ENCODE measurements at regions not wholly inside any gene's neighbourhood (a gene's known extent, or its start where the extent isn't known, plus 50 kb on each side); places are given as distances from the start of the nearest gene placed in this dataset.
"Not testable (repeated sequence)": the region's sequence is repeated elsewhere in the genome, so short reads cannot be mapped to it uniquely, and the experiment has no call there.

DNA sequence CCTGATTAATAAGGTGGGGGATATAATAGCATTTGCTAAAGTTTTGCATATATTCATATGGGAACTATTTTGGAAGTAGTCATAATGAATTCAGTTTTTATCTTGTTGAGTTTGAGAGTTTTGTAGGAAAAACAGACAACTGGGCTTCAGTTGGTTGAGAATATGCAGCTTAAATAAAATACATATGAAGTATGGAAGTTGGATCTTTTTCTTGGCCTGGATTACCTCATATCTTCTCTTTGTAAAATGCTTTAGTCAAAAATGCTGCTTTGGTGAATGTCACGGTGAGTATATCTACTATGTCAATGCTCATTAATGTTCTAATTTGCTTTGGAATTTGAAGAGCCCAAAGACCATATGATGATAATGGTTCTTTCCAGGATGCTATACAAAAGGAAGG is 552.2 kb upstream of the LMO3 start:
- Histone ChIP-seq H3K9me3 (ENCODE audit: control insufficient read depth, low read length) (no peaks in the 10 kb centered on the region), H3K4me1 (ENCODE audit: control insufficient read depth, insufficient read depth, low read length) (no peaks in the 10 kb centered on the region), H3K27me3 (ENCODE audit: control insufficient read depth, insufficient read depth) (no peaks in the 10 kb centered on the region), H3K4me3 (ENCODE audit: low read length) (no peak overlapping the region), H3K27ac (ENCODE audit: low read length) (no peak overlapping the region)
- 55% methylated on average over 1 of the region's 1 CpG for WGBS
- intact Hi-C loops (cut with DNase I), result no loop called here
- no peak for DNase-seq
- ATAC-seq, result no peak

DNA sequence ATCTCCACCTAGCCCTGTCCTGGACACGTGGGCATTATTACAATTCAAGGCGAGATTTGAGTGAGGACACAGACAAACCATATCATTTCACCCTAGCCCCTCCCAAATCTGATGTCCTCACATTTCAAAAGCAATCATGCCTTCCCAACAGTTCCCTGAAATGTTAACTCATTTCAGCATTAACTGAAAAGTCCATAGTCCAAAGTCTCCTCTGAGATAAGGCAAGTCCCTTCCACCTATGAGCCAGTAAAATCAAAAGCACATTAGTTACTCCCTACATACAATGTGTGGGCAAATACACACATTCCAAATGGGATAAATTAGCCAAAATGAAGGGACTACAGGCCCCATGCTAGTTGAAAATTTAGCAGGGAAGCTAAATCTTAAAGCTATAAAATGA is 546.0 kb upstream of the LMO3 start:
- Histone ChIP-seq H3K27me3 (ENCODE audit: control insufficient read depth, insufficient read depth) (no peaks in the 10 kb centered on the region), H3K4me3 (ENCODE audit: low read length) (no peak overlapping the region), H3K9me3 (ENCODE audit: control insufficient read depth, low read length) (no peaks in the 10 kb centered on the region), H3K27ac (ENCODE audit: low read length) (no peak overlapping the region), H3K4me1 (ENCODE audit: control insufficient read depth, insufficient read depth, low read length) (no peaks in the 10 kb centered on the region)
- intact Hi-C loops (cut with DNase I), result no loop called here
- ATAC-seq, result no peak
- no peak for DNase-seq
- WGBS, result 81% methylated on average over 2 of the region's 2 CpGs

DNA sequence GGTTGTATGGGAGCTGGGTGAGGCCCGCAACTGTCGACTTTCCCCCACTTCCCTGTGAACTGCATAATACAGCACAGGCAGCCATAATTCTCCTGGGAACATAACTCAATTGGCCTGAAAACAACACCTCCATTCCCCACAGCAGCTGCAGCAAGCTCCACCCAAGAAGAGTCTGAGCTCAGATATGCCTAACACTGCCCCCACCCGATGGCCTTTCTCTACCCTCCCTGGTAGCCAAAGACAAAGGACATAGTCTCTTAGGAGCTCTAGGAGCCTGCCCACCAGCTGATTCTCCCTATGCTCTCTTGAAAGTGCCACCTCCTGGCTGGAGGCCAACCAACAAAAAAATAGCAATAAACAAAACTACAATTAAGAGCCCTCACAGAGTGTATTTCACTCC is 542.7 kb upstream of the LMO3 start:
- ATAC-seq (no peak), DNase-seq (no peak)
- Histone ChIP-seq H3K27ac (ENCODE audit: low read length) (no peak overlapping the region), H3K4me3 (ENCODE audit: low read length) (no peak overlapping the region), H3K27me3 (ENCODE audit: control insufficient read depth, insufficient read depth) (no peaks in the 10 kb centered on the region), H3K9me3 (ENCODE audit: control insufficient read depth, low read length) (no peaks in the 10 kb centered on the region), H3K4me1 (ENCODE audit: control insufficient read depth, insufficient read depth, low read length) (no peaks in the 10 kb centered on the region)
- WGBS, result 76% methylated on average over 3 of the region's 3 CpGs
- intact Hi-C loops (cut with DNase I), result no loop called here

DNA sequence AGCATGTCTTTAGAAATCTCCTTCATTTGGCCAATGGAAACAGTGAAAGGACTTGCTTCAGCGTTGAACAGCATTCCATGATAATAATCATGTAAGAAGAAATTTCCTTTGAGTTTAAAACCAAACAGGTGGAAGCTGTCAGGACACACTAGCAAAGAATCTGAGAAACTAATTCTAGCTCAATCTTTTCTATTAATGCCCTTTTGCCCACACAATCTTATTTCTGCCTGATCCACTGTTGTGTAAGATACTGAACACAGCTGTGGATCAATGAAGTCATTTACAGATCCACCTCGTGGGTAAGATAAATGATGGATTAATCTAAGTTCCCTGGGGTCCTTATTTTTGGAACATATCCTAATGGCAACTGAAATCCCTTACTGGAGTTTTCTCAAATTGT is 536.9 kb upstream of the LMO3 start:
- ATAC-seq, result no peak
- intact Hi-C loops (cut with DNase I), result no loop called here

DNA sequence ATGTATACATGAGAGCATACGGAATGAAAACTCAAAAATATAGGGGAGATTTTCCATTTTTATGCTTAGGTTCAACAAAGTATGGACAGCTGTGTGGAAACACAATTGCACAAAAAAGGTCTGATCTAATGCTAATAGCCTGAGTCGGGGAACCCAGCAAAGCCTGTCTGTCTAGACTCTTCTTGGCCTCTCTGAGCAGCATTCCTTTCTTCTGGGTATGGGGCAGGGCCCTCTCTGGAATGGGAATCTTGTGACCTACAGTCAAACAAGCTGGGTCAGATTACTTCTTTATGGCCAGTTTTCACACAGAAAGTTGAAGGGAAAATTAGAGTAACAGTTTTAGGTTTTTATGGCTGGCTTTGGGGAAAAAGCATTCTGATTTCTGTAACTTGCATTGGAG is 534.0 kb upstream of the LMO3 start:
- intact Hi-C loops (cut with DNase I), result no loop called here
- ATAC-seq, result no peak
- Histone ChIP-seq H3K4me1 (ENCODE audit: control insufficient read depth, insufficient read depth, low read length) (no peaks in the 10 kb centered on the region), H3K27me3 (ENCODE audit: control insufficient read depth, insufficient read depth) (no peaks in the 10 kb centered on the region), H3K9me3 (ENCODE audit: control insufficient read depth, low read length) (no peaks in the 10 kb centered on the region), H3K27ac (ENCODE audit: low read length) (no peak overlapping the region), H3K4me3 (ENCODE audit: low read length) (no peak overlapping the region)
- no peak for DNase-seq
- WGBS, result 74% methylated on average over 2 of the region's 2 CpGs

More for the DNA sequence above, 536.9 kb upstream of the LMO3 start:
- Histone ChIP-seq H3K9me3 (ENCODE audit: control insufficient read depth, low read length) (no peaks in the 10 kb centered on the region), H3K4me3 (ENCODE audit: low read length) (no peak overlapping the region), H3K27ac (ENCODE audit: low read length) (no peak overlapping the region), H3K4me1 (ENCODE audit: control insufficient read depth, insufficient read depth, low read length) (no peaks in the 10 kb centered on the region), H3K27me3 (ENCODE audit: control insufficient read depth, insufficient read depth) (no peaks in the 10 kb centered on the region)
- DNase-seq, result no peak
- 33% methylated on average over 2 of the region's 2 CpGs for WGBS

DNA sequence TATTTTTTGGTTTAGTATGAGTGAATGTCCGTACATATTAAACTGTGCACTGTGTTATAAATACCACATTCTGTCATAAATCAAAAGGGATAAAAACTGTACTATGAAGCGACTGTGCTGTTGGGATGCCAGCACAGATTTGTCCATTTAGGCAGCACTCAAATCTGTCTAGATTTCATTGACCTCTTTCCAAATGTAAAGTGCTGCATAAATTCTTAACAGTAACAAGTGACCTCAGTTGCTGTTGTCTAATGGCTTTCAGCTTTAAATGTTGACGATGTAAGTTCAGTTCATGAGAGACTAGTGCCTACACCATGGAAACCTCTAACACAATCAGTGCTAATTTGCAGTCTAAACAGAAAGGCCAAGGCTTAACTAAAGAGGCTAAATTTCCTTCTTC is 531.4 kb upstream of the LMO3 start:
- no peak for ATAC-seq
- Histone ChIP-seq H3K27me3 (ENCODE audit: control insufficient read depth, insufficient read depth) (no peaks in the 10 kb centered on the region), H3K9me3 (ENCODE audit: control insufficient read depth, low read length) (no peaks in the 10 kb centered on the region), H3K4me3 (ENCODE audit: low read length) (no peak overlapping the region), H3K4me1 (ENCODE audit: control insufficient read depth, insufficient read depth, low read length) (no peaks in the 10 kb centered on the region), H3K27ac (ENCODE audit: low read length) (no peak overlapping the region)
- DNase-seq, result no peak
- WGBS, result 62% methylated on average over 3 of the region's 3 CpGs
- intact Hi-C loops (cut with DNase I), result no loop called here

DNA sequence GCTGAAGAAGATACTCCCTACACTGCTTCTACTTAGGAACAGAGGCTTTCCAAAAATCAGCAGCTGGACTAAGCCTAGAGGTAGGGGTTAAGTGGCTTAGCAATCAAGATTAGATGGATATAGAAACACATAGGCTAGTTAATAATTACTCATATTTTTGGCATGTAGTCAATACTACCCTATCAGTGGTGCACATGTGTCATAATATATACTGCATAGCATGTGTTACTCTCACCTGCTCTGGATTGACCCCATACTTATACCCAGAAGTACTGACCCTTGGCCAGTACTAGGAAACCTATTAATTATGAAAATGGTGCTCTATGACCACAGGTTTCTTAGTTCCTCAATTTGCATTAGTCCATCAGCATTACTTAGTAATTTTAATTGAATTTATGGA is 528.4 kb upstream of the LMO3 start:
- intact Hi-C loops (cut with DNase I), result no loop called here
- Histone ChIP-seq H3K27ac (ENCODE audit: low read length) (no peak overlapping the region), H3K4me3 (ENCODE audit: low read length) (no peak overlapping the region), H3K27me3 (ENCODE audit: control insufficient read depth, insufficient read depth) (no peaks in the 10 kb centered on the region), H3K4me1 (ENCODE audit: control insufficient read depth, insufficient read depth, low read length) (no peaks in the 10 kb centered on the region), H3K9me3 (ENCODE audit: control insufficient read depth, low read length) (no peaks in the 10 kb centered on the region)
- no peak for DNase-seq
- no peak for ATAC-seq

DNA sequence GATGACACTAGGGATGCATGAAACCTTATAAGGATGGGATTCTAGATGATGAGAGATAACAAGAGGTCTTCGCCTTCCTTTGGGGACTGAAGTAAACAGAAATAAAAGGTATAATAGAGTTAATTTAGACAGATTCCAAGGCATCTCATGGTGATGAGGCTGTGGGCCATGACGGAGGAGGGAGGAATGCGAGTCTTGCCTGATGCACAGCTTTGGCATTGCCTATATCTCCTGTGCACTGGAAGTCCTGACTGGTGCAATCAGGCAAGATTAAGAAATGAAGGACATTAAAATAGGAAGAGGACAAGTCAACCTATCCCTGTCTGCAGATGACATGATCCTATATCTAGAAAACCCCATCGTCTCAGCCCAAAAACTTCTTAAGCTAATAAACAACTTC is 526.4 kb upstream of the LMO3 start:
- Histone ChIP-seq H3K27me3 (ENCODE audit: control insufficient read depth, insufficient read depth) (no peaks in the 10 kb centered on the region), H3K4me3 (ENCODE audit: low read length) (no peak overlapping the region), H3K4me1 (ENCODE audit: control insufficient read depth, insufficient read depth, low read length) (no peaks in the 10 kb centered on the region), H3K27ac (ENCODE audit: low read length) (no peak overlapping the region), H3K9me3 (ENCODE audit: control insufficient read depth, low read length) (no peaks in the 10 kb centered on the region)
- no peak for ATAC-seq
- no peak for DNase-seq
- intact Hi-C loops (cut with DNase I), result no loop called here
- WGBS, result 85% methylated on average over 4 of the region's 4 CpGs

DNA sequence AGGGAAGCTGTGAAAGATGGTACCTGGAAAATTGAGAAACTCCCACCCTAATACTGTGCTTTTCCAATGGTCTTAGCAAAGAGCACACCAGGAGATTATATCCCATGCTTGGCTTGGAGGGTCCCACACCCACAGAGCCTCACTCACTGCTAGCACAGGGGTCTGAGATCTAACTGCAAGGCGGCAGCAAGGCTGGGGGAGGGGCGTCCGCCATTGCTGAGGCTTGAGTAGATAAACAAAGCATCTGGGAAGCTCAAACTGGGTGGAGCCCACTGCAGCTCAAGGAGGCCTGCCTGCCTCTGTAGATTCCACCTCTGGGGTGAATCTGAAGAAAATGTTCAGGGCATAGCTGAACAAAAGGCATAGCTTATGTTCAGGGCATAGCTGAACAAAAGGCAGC is 510.6 kb upstream of the LMO3 start:
- ATAC-seq; H3K4me3 ChIP-seq (ENCODE audit: low read length); H3K27ac ChIP-seq (ENCODE audit: low read length); intact Hi-C loops (cut with DNase I); H3K4me1 ChIP-seq (ENCODE audit: control insufficient read depth, insufficient read depth, low read length); H3K27me3 ChIP-seq (ENCODE audit: control insufficient read depth, insufficient read depth); DNase-seq; H3K9me3 ChIP-seq (ENCODE audit: control insufficient read depth, low read length): not testable (repeated sequence)
- WGBS, result 89% methylated on average over 3 of the region's 3 CpGs

DNA sequence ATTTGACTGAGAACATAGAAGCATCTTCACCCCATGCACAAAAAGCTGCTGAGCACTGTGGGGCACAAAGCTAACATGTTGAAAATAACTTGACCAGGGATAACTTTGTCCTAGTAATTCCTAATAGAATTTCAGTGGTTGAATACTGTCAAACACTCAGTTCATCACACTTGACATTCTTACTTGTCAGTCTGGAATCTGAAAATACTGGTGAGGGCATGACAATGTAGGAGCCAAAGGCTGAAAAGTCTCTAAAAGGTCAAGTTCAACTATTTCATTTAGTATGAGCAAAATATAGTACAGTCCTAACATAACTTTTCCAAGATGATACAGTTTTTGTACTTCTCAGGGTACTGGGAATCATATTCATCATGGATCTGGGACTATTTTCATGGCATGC is 504.4 kb upstream of the LMO3 start:
- no peak for ATAC-seq
- H3K27me3 ChIP-seq (ENCODE audit: control insufficient read depth, insufficient read depth), result no peaks in the 10 kb centered on the region
- H3K27ac ChIP-seq (ENCODE audit: low read length), result no peak overlapping the region
- intact Hi-C loops (cut with DNase I), result no loop called here
- H3K4me3 ChIP-seq (ENCODE audit: low read length), result no peak overlapping the region
- no peaks in the 10 kb centered on the region for H3K9me3 ChIP-seq (ENCODE audit: control insufficient read depth, low read length)
- DNase-seq, result no peak
- no peaks in the 10 kb centered on the region for H3K4me1 ChIP-seq (ENCODE audit: control insufficient read depth, insufficient read depth, low read length)

DNA sequence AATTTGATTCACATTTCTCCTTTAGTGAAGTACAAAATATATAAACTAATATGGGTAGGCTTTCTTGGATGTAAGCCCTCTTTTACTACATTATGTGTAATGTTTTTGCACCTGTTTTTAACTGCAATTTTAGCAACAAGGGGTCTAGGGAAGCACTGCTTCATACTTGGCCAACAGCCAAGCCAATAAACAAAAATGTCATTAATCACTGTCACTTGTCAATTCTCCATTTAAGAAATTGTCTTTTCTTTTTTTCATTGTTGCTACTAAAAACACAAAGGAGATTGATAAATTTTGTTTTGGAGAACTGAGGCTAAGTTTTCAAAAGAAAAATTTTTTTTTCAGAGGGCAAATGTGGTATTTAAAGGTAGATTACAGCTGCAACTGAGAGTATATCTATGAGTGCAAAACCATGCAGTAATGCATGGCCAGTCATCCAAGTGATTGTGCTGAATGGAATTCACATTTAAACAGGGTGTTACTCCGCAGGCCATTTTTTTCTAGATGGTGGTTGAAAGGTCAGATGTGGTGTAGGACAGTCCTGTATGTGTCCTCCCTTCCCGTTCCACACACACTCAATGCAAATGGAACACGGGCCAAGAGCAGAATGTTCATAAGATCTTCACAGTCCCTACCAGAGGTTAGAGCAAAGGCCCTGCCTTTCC is 503.0 kb upstream of the LMO3 start:
- Histone ChIP-seq H3K27ac (ENCODE audit: low read length) (no peak overlapping the region), H3K4me3 (ENCODE audit: low read length) (no peak overlapping the region), H3K9me3 (ENCODE audit: control insufficient read depth, low read length) (no peaks in the 10 kb centered on the region), H3K27me3 (ENCODE audit: control insufficient read depth, insufficient read depth) (no peaks in the 10 kb centered on the region), H3K4me1 (ENCODE audit: control insufficient read depth, insufficient read depth, low read length) (no peaks in the 10 kb centered on the region)
- intact Hi-C loops (cut with DNase I), result no loop called here
- no peak for DNase-seq
- WGBS, result 75% methylated on average over 3 of the region's 3 CpGs
- ATAC-seq, result no peak

DNA sequence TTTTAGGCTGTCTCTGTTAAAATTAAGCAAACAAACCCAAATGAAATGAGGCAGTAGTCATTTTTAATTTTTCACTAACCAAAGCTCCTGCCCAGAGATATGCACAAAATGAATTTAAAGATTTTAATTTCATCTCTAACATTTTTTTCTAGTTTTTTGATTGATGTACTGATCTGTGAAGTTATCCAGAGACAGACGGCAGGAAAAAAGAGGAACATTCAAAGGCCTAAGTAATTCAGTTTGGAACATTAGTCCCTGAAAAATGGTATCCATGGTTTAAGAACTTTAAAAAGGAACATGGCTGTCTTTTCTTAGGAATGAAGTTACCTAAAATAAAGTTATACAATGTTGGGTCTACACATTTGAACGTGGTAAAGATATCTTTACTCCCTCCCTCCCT is 498.8 kb upstream of the LMO3 start:
- ATAC-seq (no peak), DNase-seq (no peak)
- H3K27ac ChIP-seq (ENCODE audit: low read length), result no peak overlapping the region
- no peaks in the 10 kb centered on the region for H3K9me3 ChIP-seq (ENCODE audit: control insufficient read depth, low read length)
- no peaks in the 10 kb centered on the region for H3K4me1 ChIP-seq (ENCODE audit: control insufficient read depth, insufficient read depth, low read length)
- intact Hi-C loops (cut with DNase I), result no loop called here
- H3K4me3 ChIP-seq (ENCODE audit: low read length), result no peak overlapping the region
- 62% methylated on average over 2 of the region's 2 CpGs for WGBS
- no peaks in the 10 kb centered on the region for H3K27me3 ChIP-seq (ENCODE audit: control insufficient read depth, insufficient read depth)

Data from right cardiac atrium (tissue), 5 donors.